Coronary artery (tissue), 2 donors: ENCODE measurements at regions not wholly inside any gene's neighbourhood (a gene's known extent, or its start where the extent isn't known, plus 50 kb on each side); places are given as distances from the start of the nearest gene placed in this dataset.

Source experiments
- DNase-seq: peaks from one replicate; pipeline ENCODE4 v3.0.0-alpha.2; 2017; ENCODE audit warnings: low spot score
- H3K27ac ChIP-seq, 2 donors: fragments of 200-600 bp; sonication (generic); one replicate each; pipeline ENCODE4 v1.5.1; 2016 to 2019
- H3K4me3 ChIP-seq: fragments of 200-600 bp; sonication (generic); 2 replicates; pipeline ENCODE4 v1.5.1; 2016; ENCODE audit warnings: mild to moderate bottlenecking, moderate library complexity
- CTCF ChIP-seq: fragments of 200-600 bp; sonication (generic); IDR thresholded peaks from one replicate; pipeline ENCODE4 v1.5.1; 2019; ENCODE audit warnings: antibody characterized with exemption

- no peak for DNase-seq
- peak overlapping the region; percentile 87 to 90 for H3K27ac ChIP-seq
- no peak for TF ChIP-seq CTCF
- H3K4me3 ChIP-seq, result peak overlapping the region; percentile 55
These were observed 91.1 kb upstream of the ANKRD10 start for GRCh38 chr13:111005808-111006505.

GRCh38 chr13:111005364-111005763 is 90.5 kb upstream of the ANKRD10 start:
- no peak for TF ChIP-seq CTCF
- Histone ChIP-seq H3K27ac (peak overlapping the region; percentile 87 to 90), H3K4me3 (no peak overlapping the region)
- no peak for DNase-seq

GRCh38 chr13:111004444-111004843 is 89.6 kb upstream of the ANKRD10 start:
- no peak overlapping the region for H3K4me3 ChIP-seq
- no peak for DNase-seq
- no peak for TF ChIP-seq CTCF
- H3K27ac ChIP-seq, result peak overlapping the region in 1 of 2 donors; percentile 87

GRCh38 chr13:111001636-111002035 is 86.8 kb upstream of the ANKRD10 start:
- no peak overlapping the region for H3K27ac ChIP-seq
- TF ChIP-seq CTCF, result no peak
- DNase-seq, result no peak

GRCh38 chr13:110993788-110994187 is 78.9 kb upstream of the ANKRD10 start:
- TF ChIP-seq CTCF, result no peak

More at GRCh38 chr13:111001636-111002035, 86.8 kb upstream of the ANKRD10 start:
- no peak overlapping the region for H3K4me3 ChIP-seq

GRCh38 chr13:110991991-110992508 is 77.2 kb upstream of the ANKRD10 start:
- DNase-seq, result no peak
- TF ChIP-seq CTCF, result no peak
- Histone ChIP-seq H3K27ac (no peak overlapping the region), H3K4me3 (no peak overlapping the region)

More at GRCh38 chr13:110993788-110994187, 78.9 kb upstream of the ANKRD10 start:
- H3K4me3 ChIP-seq, result no peak overlapping the region
- no peak overlapping the region for H3K27ac ChIP-seq
- no peak for DNase-seq

GRCh38 chr13:110989331-110989730 is 74.5 kb upstream of the ANKRD10 start:
- no peak overlapping the region for H3K4me3 ChIP-seq
- H3K27ac ChIP-seq, result no peak overlapping the region
- no peak for TF ChIP-seq CTCF
- no peak for DNase-seq
